Kidney glomerular epithelial cell (primary cell): ENCODE measurements at regions not wholly inside any gene's neighbourhood (a gene's known extent, or its start where the extent isn't known, plus 50 kb on each side); places are given as distances from the start of the nearest gene placed in this dataset.

ENCODE experiments used
- DNase-seq: peaks from one replicate; lab custom pipeline; 2025; lab: John Stamatoyannopoulos, UW

DNA sequence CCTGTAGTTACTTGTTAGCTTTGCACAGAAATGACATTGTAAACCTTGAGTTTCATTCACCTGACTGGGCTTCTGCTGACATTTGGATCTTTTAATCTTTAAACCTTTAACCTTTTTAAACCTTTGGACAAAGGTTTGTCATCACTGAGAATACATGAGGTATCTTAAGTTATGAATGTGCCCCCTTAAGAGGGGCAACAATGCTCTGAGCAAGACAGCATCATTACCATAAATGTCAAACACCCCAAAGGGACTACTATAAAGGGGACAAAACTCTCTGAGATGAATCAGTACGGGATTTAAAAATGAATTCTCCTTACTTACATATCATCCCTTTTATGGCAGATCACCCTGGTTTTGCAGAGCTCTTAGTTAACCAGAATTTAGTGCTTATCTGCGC, 203.3 kb downstream of the COG6 start:
- DNase-seq: no peak

DNA sequence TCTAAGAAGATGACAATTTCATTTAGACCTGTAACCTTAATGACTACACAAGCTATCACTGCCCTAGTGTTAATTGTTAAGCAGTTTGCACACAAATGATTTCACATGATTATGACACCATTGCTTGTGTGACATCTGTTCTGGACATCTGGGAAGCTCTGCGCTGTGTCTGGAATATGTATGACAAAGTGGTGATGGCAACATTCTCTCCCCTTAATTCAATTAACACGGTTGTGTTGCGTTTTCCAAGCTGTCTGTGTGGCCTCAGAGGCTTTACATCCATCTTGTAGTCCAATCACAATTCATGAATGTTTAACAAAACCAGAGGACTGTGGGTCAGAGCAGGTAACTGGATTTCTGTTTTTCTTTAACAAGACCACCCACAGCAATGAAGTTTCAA, 204.4 kb downstream of the COG6 start:
- DNase-seq: no peak

DNA sequence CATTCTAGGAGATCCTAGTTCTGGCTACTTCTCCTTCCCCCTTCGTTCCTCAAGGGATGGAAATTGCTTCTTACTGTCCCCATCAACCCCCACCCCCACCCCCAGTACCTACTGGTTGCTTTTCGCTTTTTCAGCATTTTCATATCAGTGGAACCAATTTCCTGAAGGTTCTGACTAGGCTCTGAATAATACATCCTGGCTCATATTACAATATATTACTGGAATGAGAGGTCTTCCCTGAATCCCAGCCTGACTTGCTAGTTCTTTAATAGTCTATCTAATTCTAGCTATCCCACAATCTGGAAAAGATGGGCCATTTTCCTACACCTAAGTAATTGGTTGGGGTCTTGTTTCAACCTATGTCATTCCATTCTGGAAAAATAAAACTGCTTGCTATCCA, 207.4 kb downstream of the COG6 start:
- no peak for DNase-seq

DNA sequence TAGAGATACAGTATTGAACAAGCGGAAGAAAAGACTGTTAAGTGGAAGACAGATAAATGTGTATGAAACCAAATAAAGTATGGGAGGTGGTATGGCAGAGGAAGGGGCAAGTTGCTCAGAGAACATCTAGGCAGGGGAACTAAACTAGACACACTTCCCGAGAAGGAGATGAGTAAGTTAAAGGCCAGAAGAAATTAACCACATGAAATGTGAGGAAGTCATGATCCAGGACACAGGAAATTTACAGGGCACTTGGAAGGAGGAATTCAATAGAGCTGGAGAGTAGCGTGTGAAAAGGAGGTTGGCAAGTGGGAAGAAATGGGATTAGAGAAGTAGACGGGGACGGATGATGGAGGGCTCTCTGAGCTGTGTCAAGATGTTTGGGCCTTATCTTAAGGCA, 208.8 kb downstream of the COG6 start:
- DNase-seq: no peak

DNA sequence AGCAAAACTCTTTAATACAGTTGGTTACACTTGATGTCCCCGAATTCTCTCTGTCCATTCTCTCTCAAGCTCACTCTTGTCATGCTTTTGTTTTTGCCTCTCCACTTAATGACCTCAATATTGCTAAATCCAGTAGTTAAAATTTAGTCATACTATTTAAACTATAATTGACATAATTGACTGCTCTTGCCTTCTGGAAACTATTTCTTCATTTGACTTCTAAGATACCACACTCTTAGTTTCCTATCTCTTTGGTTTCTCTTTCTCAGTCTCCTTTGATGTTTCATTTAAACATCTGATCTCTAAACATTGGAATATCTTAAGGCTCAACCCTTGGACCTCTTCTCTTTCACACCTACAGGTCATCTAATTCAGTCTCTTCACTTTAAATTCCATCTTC, 211.3 kb downstream of the COG6 start:
- no peak for DNase-seq

DNA sequence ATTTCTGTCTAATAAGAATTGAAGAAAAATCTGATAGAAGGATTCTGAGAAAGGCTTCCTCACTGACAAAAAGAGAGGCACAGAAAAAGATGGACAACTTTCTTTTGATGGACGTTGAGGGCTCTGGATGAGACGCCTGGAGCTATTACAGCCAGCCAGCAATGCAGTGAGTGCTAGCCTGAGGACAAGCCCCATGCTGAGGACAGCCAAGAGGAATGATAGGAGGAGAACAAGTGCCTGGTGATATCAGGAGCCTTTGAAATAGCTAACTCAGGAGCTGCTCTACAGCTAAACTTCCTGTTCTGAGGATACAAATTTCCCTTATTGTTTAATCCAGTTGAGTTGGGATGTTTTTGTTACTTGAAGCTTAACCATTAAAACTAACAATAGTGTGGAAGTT, 212.3 kb downstream of the COG6 start:
- DNase-seq: no peak

DNA sequence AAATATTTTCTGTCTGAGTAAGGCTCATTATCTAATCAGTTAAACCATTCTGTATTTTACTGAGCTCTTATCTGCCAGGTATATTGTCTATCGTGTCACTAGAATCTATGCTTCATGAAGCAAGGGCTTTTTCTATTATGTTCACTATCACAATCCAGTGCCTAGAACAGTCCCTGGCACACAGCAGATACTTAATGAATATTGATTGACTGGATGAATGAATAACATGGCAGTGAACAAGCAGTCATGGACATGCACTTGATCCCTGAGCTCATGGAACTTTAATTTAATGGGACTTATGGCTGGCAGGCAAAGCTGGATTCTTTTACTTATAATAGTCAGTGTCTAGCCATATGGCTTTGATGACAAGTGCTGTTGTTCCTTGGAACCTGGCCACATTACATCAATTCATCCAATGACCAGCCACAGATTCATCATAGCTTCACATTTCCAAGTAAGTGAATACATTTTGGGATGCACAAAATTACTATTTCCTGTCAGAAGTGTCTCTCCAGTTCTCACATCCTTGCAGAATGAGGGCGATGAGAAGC, 214.8 kb downstream of the COG6 start:
- no peak for DNase-seq

DNA sequence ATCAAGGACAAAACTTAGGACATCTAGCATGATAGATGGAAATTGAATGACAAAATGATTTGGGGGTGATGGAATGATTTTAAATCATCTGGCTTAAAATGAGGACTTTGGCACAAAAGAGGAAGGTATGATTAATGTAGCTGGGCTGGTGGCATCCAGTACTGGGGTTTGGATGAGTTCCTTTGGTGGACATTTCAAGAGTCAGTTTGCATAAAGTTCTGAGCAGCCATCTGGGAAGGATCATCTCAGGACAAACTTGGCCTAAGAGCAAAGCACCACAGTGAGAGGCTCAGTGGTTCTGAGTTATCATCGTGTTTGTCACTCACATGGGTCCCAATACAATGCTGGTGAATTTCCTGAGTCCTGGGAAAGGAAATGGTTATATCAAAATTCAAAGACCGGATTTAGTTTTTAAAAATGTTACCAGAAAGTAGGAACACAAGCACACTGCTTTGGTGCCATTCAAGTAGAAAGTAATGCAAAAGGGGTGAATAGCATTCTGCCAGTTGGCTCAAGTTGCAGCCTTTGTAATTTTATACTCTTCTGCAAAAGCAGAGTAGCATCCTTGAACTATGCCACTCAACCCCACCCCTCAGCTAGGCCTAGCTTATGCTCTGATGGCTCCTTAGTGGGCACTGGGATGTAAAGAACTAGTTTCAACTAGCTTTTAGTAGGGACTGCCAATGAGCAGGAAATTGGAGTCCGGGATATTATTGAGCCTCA, 219.0 kb downstream of the COG6 start:
- DNase-seq: no peak

DNA sequence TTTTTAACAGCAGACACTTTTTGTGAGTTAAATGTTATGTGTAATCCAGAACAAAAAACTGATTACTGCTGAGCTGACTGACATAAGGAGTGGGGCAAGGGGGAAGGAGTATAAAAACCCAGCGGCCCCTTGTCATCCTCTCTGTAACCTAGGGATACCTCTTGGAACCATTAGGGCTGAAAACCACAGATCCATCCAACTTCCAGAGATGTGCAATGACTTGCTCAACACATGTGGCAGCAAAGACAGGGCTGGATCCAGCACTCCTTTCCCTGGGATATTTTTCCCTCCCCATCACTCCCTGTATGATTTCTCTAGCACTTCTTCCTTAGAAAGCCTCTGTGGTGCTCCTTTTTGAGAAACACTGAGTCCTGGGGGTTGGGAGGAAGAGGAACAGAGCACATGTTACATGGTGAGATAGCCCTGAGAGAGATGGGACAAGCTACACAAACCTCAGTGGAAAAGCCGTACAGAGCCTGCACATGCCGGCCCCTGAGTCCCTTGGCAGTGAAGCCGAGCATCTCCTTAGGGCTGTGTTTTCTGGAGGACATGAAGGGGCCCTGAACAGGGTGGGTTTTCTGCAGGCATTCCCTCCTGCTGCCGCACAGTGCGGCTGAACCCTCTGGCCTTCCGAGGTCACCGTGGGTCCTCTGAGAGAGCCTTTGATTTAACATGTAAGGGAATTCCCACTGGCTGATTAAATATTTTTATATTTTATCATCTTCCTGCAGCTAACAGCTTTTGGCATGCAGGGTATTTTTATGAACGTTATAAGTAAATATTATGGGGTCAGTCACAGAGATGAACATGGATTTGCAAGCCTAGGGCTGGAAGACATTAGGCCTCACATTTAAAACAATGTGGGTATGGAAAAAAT, 219.9 kb downstream of the COG6 start:
- no peak for DNase-seq

DNA sequence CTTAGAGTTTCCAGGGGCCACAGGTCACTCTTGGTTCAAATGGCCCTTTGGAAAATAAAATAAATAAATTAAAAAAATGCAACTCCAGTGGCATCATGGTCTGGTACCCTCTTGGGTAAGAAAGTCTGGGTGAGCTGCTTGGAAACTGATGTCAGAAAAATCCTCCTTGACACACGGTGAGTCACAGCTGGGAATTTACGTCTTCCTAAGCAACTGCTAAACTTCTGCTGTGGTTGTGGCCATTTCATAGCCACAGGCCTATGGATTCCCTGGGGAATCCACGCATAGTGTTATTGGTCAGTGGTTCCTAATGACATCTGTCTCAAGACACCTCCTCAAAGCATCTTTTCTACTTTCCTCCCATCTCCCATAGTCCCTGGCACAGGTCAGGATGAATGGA, 220.8 kb downstream of the COG6 start:
- peak; percentile 39 for DNase-seq

DNA sequence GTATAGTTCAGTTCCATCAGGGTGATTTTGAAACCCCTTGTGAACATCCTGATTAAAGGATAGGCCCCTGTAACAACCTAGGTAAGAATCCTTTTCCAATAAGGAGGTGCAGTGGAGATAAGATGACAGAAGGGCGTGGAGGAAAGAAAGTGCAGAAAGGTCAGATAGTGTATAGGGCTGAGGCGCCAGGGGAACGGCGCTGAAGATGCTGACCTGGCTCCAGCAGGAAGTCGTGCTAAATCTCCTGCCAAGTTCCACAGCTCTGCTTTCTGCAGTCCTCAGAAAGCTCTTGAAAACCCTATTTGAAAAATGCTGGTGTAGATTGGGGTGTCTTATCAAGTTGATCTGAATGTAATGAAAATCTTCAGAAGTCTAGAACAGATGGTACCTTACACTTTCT, 221.7 kb downstream of the COG6 start:
- DNase-seq: no peak

DNA sequence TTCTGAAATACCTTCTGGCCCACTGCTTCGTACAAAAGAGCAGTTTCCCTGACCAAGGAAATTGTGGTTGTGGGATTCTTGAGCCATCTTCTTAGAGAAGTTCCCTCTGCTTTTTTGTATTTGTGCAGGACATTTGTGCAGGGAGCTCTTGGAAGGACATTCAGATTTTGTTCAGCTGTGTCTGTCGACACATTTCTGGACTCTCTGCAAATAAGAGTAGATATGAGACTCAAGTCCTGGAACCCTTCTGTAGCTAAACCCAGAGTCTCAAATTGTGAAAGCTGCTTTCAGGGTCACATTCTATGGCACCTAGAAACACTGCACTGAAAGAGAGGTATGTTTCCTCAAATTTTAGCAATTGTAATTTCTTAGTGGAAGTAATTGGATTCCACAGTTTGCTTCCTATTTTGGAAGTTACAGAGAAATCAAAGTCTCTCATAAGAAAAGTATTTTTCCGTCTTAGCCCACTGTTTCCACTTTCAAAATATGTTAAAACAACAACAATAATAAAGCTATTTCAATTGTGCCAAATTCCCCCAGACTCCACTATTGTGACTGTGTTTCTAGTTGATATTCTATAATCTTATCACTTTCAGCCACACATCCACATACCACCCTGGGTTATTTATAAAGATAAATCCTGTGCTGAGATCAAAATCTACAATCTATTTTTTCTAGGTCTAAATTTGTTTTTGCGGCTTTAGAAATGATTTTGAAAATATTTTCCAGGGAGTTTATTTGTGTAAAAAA, 224.0 kb downstream of the COG6 start:
- no peak for DNase-seq

DNA sequence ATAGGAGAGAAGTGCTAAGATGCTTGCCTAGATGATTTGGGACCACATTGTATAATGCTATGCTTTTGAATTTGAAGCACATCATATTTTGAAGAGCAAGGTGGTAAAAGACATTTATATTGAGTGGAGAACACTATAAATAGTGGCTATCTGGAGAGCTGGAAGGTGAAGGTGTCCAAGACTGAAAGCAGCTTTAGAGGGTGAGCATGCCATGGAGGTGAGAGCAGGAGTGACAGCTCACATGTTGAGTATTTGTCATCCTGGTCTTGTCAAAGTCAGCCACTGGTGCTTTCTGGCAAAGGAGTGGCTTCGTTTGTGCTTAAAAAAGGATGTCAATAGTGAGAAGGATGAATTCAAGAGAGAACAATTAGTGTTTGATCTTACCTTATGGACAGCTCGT, 225.9 kb downstream of the COG6 start:
- DNase-seq: no peak

DNA sequence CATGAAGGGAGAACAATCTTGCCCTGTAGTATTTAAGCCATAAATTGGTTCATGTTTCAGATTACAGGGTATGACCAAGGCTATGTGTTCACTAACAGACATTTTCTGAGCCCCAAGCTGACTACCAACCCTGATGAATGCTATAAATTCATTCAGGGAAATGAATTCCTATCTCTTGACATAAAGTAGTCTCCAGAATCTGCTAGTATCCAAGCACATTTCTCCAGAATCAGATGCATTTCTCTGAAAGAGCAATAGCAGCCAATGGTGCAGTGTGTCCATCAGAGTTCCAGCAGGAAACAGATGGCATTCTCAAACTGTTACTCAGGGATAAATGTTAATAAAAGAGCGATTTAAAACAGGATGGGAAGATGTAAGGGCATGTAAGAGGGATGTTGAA, 226.4 kb downstream of the COG6 start:
- DNase-seq: no peak

DNA sequence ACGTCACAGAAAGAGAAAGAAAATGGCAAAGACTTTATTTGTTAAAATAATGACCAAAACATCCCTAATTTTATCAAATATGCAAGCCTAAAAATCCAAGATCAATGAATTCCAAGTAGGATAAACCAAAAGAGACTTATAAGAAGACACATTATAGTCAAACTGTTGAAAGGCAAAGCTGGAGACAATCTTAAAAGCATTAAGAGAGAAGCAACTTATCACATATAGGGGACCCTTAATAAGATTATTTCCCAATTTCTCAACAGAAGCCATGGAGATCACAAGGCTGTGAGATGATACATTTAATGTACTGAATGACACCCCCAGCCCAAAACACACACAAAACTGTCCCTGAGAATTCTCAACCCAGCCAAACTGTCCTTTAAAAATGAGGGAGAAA, 228.7 kb downstream of the COG6 start:
- DNase-seq: no peak

DNA sequence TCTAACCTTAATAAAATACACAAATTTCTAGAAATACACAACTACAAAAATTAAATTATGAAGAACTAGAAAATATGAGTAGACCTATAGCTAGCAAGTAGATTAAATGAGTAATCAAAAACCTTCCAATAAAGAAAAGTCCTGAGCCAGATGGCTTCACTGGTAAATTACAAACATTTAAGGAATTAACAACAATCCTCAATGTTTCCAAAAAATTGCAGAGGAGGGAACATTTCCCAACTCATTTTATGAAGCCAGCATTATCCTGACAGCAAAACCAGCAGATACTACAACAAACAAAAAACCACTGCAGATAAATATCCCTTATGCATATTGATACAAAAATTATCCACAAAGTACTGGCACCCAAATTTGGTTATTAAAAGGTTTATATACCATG, 230.9 kb downstream of the COG6 start:
- DNase-seq: no peak

DNA sequence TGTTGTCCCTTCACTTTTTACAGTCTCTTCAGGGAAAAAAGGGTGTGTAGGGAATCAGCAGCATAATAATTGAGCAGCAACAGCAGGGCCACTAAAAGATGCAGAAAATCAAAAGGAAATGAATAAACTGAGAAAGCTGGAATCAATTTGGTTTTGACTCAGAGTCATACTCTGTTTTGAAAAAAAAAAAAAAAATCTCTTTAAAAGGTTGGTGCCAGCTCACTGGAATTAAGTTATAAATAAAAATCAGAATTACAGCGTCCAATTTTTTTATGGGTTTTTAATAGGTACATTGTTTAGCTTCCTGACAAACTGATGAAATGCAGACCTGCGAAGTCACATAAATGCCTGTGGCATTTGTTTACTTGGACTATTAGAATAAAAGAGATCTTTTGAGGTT, 231.9 kb downstream of the COG6 start:
- DNase-seq: no peak

DNA sequence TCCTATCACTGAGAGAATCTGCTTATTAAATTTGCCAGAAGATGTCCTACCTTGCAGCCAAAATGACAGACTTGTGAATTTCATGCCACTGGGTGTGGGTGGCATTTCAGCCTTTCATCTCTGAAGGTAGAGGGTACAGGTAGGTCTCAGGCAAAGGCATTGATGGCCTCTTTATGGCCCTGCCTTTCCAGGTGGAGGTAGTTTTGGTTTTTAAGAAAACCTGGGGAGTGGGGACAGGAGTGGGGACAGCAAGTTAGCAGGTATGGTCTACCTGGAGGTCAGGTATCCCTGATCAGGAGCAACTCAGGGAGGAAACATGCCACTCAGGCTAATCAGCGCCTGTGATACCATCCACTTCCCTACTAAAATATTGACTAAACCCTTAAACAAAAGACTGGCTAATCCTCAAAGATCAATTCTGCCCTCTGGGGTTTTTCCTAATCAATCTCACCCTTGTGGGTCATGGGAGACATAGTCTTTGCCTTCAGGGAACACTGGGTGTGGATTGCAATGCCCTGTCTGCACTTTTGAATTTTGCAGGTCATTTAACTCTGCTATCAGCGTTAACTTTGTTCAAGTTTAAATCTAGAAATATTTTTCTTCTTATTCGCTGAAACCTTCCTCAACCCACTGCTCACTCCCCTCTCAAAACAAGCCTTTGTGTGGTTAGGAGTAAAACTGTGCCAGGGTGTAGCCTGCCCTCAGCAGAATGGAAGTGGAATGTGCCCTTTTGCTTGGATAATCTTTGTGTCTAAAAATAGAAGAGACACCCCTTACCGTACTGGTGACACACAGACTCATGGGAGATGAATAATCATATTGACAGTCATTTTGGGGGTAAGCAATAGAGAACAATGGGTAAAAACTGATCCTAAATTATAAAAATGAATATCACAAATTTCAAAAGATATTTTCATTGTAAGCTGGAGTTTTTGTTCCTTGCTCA, 233.7 kb downstream of the COG6 start:
- peak; percentile 10 for DNase-seq

DNA sequence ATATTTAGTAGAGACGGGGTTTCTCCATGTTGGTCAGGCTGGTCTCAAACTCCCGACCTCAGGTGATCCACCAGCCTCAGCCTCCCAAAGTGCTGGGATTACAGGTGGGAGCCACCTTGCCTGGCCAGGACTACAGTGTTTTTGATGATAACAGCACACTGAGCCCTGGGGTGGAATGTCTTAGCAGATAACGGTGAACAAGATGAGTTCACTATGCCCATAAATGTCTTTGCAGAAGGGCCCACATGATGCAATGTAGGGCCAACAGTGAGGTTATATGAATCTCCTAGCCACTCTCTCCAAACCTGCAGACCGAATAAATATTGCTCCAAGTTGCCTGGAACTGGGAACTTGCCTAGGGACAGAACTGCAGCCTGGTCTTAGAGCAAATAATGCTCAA, 235.1 kb downstream of the COG6 start:
- no peak for DNase-seq

DNA sequence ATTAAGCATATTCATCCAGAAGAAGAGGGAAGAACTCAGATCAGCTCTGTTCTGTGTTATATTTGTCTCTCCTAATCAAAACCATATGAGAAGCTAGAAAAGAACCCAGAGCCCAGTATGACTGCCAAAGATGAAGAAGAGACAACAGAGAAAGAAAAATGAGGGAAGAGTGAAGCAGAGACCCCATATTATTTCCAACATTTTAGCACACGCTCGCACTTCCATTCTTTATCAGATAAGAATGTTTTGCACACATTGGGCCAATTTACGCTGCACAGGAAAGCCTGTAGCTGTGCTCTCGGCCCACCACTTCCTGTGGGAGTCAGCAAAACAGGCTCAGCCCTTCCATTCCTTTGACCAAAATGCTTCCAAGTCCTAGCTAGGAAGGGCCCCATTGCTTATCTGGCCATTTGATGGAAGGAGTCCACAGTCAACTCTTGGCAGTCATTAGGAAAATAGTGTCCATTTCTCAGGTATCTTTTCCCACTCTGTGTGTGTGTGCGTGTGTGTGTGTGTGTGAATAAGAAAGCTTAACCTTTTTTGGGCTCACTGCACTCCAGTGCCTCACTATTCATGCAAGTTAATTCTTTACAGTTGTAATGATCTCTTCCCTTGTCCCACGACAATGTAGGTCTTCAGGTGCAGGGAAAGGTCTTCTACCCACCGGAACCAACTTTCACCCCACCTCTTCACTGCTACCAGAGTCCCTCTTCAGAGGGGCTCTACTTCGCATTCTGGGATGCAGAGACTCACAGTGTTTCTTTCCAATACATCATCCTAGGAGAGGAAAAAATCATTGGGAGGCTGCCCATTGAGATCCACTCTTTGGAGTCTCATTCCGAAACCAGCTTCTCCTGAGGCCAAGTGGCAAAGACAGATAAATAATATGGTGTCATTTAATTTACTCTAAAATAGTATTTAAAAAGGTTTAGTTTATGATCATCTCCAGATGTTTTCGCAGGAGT, 237.5 kb downstream of the COG6 start:
- no peak for DNase-seq
